NAMALWA (cell line): ENCODE measurements at regions not wholly inside any gene's neighbourhood (a gene's known extent, or its start where the extent isn't known, plus 50 kb on each side); places are given as distances from the start of the nearest gene placed in this dataset.

Source experiments
- DNase-seq: peaks from one replicate; pipeline ENCODE4 v3.0.0-alpha.2; 2015; ENCODE audit warnings: low spot score

GRCh38 chr1:226490426-226490809, 58.1 kb upstream of the STUM start:
- no peak for DNase-seq

GRCh38 chr1:226491093-226491850, 57.3 kb upstream of the STUM start:
- DNase-seq: peak; percentile 60

GRCh38 chr1:226492426-226493137, 56.0 kb upstream of the STUM start:
- no peak for DNase-seq

- no peak for DNase-seq
These were observed 54.4 kb upstream of the STUM start for GRCh38 chr1:226494092-226494609.

GRCh38 chr1:226495716-226496115, 52.8 kb upstream of the STUM start:
- DNase-seq: no peak

GRCh38 chr1:226496453-226497015, 52.0 kb upstream of the STUM start:
- DNase-seq: no peak

GRCh38 chr1:226497276-226497833, 51.2 kb upstream of the STUM start:
- DNase-seq: no peak

GRCh38 chr1:226497991-226498639, 50.4 kb upstream of the STUM start:
- no peak for DNase-seq

- no peak for DNase-seq
These were observed 49.9 kb upstream of the STUM start for GRCh38 chr1:226498640-226499008.
